ENCODE measurements at regions not wholly inside any gene's neighbourhood (a gene's known extent, or its start where the extent isn't known, plus 50 kb on each side); places are given as distances from the start of the nearest gene placed in this dataset.

DNA sequence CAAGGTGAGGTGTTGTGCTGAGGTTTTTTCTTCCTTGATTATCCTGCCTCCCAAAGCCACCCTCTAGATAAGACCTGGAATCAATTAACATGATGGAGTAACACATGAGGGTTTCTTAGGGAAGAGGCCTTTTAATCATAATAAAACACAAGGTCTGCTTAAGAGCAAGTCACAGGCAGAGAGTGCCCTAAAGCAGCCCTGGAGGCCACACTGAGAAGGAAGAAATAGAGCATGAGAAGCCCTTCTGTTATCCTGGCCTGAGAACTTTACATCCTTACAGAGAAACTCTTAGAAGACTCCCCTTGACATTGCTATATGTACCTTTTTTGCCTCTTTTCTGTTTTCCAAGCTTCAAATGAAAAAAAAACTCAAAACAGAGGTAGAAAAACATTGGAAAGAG lies 132.3 kb downstream of the CEP57L1 start:
- no peak for DNase-seq (ENCODE audit: low read depth in 2 of 2)

- DNase-seq (ENCODE audit: low read depth in 2 of 2) = no peak
These were observed 131.0 kb downstream of the CEP57L1 start for GRCh38 chr6:109226353-109226752.

GRCh38 chr6:109225946-109226345 lies 130.6 kb downstream of the CEP57L1 start:
- DNase-seq (ENCODE audit: low read depth in 2 of 2) = no peak

GRCh38 chr6:109224994-109225393 lies 129.7 kb downstream of the CEP57L1 start:
- no peak for DNase-seq (ENCODE audit: low read depth in 2 of 2)

DNA sequence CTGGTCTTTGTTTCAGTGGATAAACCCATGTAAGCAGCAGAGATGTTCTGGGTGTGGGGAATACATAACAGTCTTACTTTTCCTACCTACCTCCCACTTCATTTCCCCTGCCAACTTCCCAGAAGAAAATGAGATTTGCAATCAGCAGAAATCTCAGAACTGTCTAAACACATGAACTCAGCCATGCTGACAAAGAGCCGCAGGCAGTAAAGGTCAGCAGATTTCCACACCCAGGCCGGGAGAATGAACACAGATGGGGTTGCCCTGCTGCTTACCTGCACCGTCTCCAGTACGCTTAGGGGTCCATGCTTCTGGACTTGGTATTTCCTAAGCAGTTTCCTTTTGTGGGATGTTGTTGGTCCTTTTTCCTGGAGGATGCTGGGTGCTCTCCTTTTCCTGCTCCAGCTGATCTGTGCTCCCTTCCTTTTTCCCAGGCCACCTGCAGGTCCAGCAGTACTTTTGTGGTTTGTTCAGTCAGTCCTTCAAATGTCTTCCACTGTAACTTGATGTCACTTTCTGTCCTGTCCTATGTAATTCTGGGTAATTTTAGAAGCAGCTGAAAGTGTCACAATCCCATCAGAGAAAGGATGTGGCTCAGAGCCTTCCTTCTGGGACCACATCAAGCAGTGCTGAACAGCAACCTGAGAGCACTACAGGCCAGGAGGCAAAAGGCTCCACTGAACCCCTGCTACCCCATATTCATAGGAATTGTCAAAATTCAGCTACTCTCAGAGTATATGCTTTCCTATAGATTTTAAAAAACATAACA lies 129.0 kb downstream of the CEP57L1 start:
- DNase-seq (ENCODE audit: low read depth in 2 of 2) = no peak

GRCh38 chr6:109222848-109223247 lies 127.5 kb downstream of the CEP57L1 start:
- DNase-seq (ENCODE audit: low read depth in 2 of 2) = no peak

DNA sequence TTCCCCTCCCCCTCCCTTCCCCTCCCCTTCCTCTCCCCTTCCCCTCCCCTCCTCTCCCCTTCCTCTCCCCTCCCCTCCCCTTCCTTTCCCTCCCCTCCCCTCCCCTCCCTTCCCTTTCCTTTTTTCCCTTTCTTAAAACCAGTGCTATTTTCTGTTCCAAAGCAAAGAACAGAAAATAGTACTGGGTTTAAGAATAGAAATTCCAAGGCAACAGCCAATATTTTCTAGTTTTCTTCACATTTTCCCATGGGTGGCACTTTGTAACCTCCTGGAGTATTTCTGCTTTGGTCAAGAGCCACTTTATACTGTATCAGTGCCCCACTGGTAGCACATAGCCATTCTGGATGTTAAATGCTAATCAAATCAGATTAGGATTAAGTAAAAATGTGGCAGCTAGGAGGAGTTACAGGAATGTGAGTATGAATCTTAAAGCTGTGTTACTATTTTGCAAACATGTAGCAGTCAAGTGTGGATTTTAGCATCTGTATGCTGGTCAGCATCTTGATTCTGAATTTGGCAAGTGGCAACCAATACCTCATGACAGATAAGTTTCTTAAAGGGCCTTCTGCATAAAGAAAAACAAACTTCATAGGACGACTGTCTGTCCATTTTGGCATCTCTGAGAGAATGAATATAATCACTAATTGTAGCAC lies 126.4 kb downstream of the CEP57L1 start:
- DNase-seq (ENCODE audit: low read depth in 2 of 2) = no peak
